ENCODE measurements at regions not wholly inside any gene's neighbourhood (a gene's known extent, or its start where the extent isn't known, plus 50 kb on each side); places are given as distances from the start of the nearest gene placed in this dataset.

GRCh38 chr14:84704601-84705000, 825.3 kb upstream of the FLRT2 start:
- TF ChIP-seq RELA (CRISPR knock-in tag; IDR thresholded peaks at IDR 0.05; ENCODE audit: borderline replicate concordance) (no peak), CTCF (IDR thresholded peaks at IDR 0.05) (no peak), KAT7 (CRISPR knock-in tag; IDR thresholded peaks at IDR 0.05; ENCODE audit: borderline replicate concordance) (no peak), NR1H2 (CRISPR knock-in tag; IDR thresholded peaks at IDR 0.05) (no peak), CREB1 (CRISPR knock-in tag; IDR thresholded peaks at IDR 0.05) (no peak), TEAD4 (CRISPR knock-in tag; IDR thresholded peaks at IDR 0.05) (no peak)

All from WTC11 (cell line).